D721Med (cell line): ENCODE measurements at regions not wholly inside any gene's neighbourhood (a gene's known extent, or its start where the extent isn't known, plus 50 kb on each side); places are given as distances from the start of the nearest gene placed in this dataset.
"Not testable (repeated sequence)": the region's sequence is repeated elsewhere in the genome, so short reads cannot be mapped to it uniquely, and the experiment has no call there.

Experiments used
- DNase-seq: peaks from one replicate; pipeline ENCODE4 v3.0.0; 2011; ENCODE audit warnings: low spot score; ENCODE audit not compliant: insufficient read length
- FAIRE-seq: peaks from 2 replicates; lab custom pipeline; 2011; peaks lifted over from hg19 to GRCh38; lab: Jason Lieb, UNC
- CTCF ChIP-seq: IDR thresholded peaks from 2 replicates; pipeline ENCODE4 v1.5.1; 2012; ENCODE audit warnings: mild to moderate bottlenecking, control low read depth; ENCODE audit not compliant: insufficient read depth; ENCODE audit errors: missing control alignments

GRCh38 chr10:109809954-109810353 is 113.4 kb downstream of the XPNPEP1 start:
- not testable (repeated sequence) for DNase-seq, FAIRE-seq

- not testable (repeated sequence) for FAIRE-seq, DNase-seq
Measured at GRCh38 chr10:109801191-109801590, 122.1 kb downstream of the XPNPEP1 start.

GRCh38 chr10:109790647-109791046 is 132.7 kb downstream of the XPNPEP1 start:
- TF ChIP-seq CTCF, result no peak
- FAIRE-seq (no peak), DNase-seq (no peak)

GRCh38 chr10:109784236-109784635 is 139.1 kb downstream of the XPNPEP1 start:
- no peak for TF ChIP-seq CTCF
- DNase-seq (no peak), FAIRE-seq (no peak)

- no peak for TF ChIP-seq CTCF
- DNase-seq (no peak), FAIRE-seq (no peak)
Measured at GRCh38 chr10:109783286-109783685, 140.0 kb downstream of the XPNPEP1 start.

- TF ChIP-seq CTCF, result no peak
- FAIRE-seq (no peak), DNase-seq (no peak)
Measured at GRCh38 chr10:109780997-109781396, 142.3 kb downstream of the XPNPEP1 start.

GRCh38 chr10:109778993-109779392 is 144.3 kb downstream of the XPNPEP1 start:
- no peak for FAIRE-seq
- no peak for TF ChIP-seq CTCF
- no peak for DNase-seq

GRCh38 chr10:109774121-109774440 is 149.2 kb downstream of the XPNPEP1 start:
- no peak for FAIRE-seq
- no peak for TF ChIP-seq CTCF
- no peak for DNase-seq
